Activated CD8-positive, alpha-beta memory T cell treated with anti-CD3 and anti-CD28 coated beads for 36 hours (primary cell): ENCODE measurements at regions not wholly inside any gene's neighbourhood (a gene's known extent, or its start where the extent isn't known, plus 50 kb on each side); places are given as distances from the start of the nearest gene placed in this dataset.
"Not testable (repeated sequence)": the region's sequence is repeated elsewhere in the genome, so short reads cannot be mapped to it uniquely, and the experiment has no call there.

Source experiments
- CTCF ChIA-PET: fragments of 350-600 bp; sonication (Branson Sonifier 250); formaldehyde crosslinking; loops from one replicate; lab custom pipeline; 2021; ENCODE audit warnings: antibody characterized with exemption; lab: Charles Lee
- POLR2A ChIA-PET: fragments of 350-600 bp; sonication (Branson Sonifier 250); formaldehyde crosslinking; loops from one replicate; lab custom pipeline; 2021; ENCODE audit warnings: antibody characterized with exemption; lab: Charles Lee

- CTCF ChIA-PET: no interaction called here
- POLR2A ChIA-PET: no interaction called here
Observed at GRCh38 chr10:108615576-108616320, 1307.6 kb downstream of the XPNPEP1 start.

- CTCF ChIA-PET: no interaction called here
- POLR2A ChIA-PET: no interaction called here
Observed at GRCh38 chr10:108612485-108612884, 1310.8 kb downstream of the XPNPEP1 start.

GRCh38 chr10:108608860-108609259 lies 1314.5 kb downstream of the XPNPEP1 start:
- ChIA-PET CTCF (no interaction called here), POLR2A (no interaction called here)

- ChIA-PET POLR2A (no interaction called here), CTCF (no interaction called here)
Observed at GRCh38 chr10:108601851-108602250, 1321.5 kb downstream of the XPNPEP1 start.

- CTCF ChIA-PET, POLR2A ChIA-PET: not testable (repeated sequence)
Observed at GRCh38 chr10:108600511-108600910, 1322.8 kb downstream of the XPNPEP1 start.

GRCh38 chr10:108599317-108599716 lies 1324.0 kb downstream of the XPNPEP1 start:
- CTCF ChIA-PET, POLR2A ChIA-PET: not testable (repeated sequence)

GRCh38 chr10:108598831-108599230 lies 1324.5 kb downstream of the XPNPEP1 start:
- ChIA-PET CTCF (no interaction called here), POLR2A (no interaction called here)

GRCh38 chr10:108598320-108598695 lies 1325.0 kb downstream of the XPNPEP1 start:
- CTCF ChIA-PET: no interaction called here
- POLR2A ChIA-PET: no interaction called here

- POLR2A ChIA-PET: no interaction called here
- CTCF ChIA-PET: no interaction called here
Observed at GRCh38 chr10:108597657-108598319, 1325.5 kb downstream of the XPNPEP1 start.

- CTCF ChIA-PET: no interaction called here
- POLR2A ChIA-PET: no interaction called here
Observed at GRCh38 chr10:108597031-108597430, 1326.3 kb downstream of the XPNPEP1 start.

GRCh38 chr10:108592956-108593355 lies 1330.4 kb downstream of the XPNPEP1 start:
- ChIA-PET CTCF (no interaction called here), POLR2A (no interaction called here)

- ChIA-PET POLR2A (no interaction called here), CTCF (no interaction called here)
Observed at GRCh38 chr10:108591417-108591816, 1331.9 kb downstream of the XPNPEP1 start.

- ChIA-PET POLR2A (no interaction called here), CTCF (no interaction called here)
Observed at GRCh38 chr10:108586424-108586823, 1336.9 kb downstream of the XPNPEP1 start.

GRCh38 chr10:108583877-108584276 lies 1339.4 kb downstream of the XPNPEP1 start:
- ChIA-PET POLR2A (no interaction called here), CTCF (no interaction called here)

- ChIA-PET POLR2A (no interaction called here), CTCF (no interaction called here)
Observed at GRCh38 chr10:108582888-108583287, 1340.4 kb downstream of the XPNPEP1 start.

GRCh38 chr10:108582387-108582786 lies 1340.9 kb downstream of the XPNPEP1 start:
- POLR2A ChIA-PET: no interaction called here

GRCh38 chr10:108578258-108578657 lies 1345.1 kb downstream of the XPNPEP1 start:
- ChIA-PET POLR2A (no interaction called here), CTCF (no interaction called here)

More at GRCh38 chr10:108582387-108582786, 1340.9 kb downstream of the XPNPEP1 start:
- CTCF ChIA-PET: no interaction called here

- ChIA-PET CTCF (no interaction called here), POLR2A (no interaction called here)
Observed at GRCh38 chr10:108574233-108574632, 1349.1 kb downstream of the XPNPEP1 start.

GRCh38 chr10:108568824-108569223 lies 1354.5 kb downstream of the XPNPEP1 start:
- ChIA-PET CTCF (no interaction called here), POLR2A (no interaction called here)

- ChIA-PET POLR2A (no interaction called here), CTCF (no interaction called here)
Observed at GRCh38 chr10:108567899-108568752, 1355.2 kb downstream of the XPNPEP1 start.
